Transverse colon (tissue), 4 donors: ENCODE measurements at regions not wholly inside any gene's neighbourhood (a gene's known extent, or its start where the extent isn't known, plus 50 kb on each side); places are given as distances from the start of the nearest gene placed in this dataset.

Experiments used
- DNase-seq: peaks from one replicate; pipeline ENCODE4 v3.0.0-alpha.2; 2019
- H3K27ac ChIP-seq, 4 donors: fragments of 200-600 bp; sonication (generic); 2 replicates each; pipeline ENCODE4 v1.5.1; 2016 to 2018; ENCODE audit warnings: inconsistent platforms in 4 of 4
- H3K27me3 ChIP-seq: fragments of 200-600 bp; sonication (generic); 2 replicates; pipeline ENCODE4 v1.5.1; 2017; ENCODE audit warnings: inconsistent platforms
- H3K36me3 ChIP-seq, 4 donors: fragments of 200-600 bp; sonication (generic); 2 replicates each; pipeline ENCODE4 v1.5.1; 2017 to 2019; ENCODE audit warnings: inconsistent platforms in 4 of 4
- H3K4me1 ChIP-seq, 4 donors: fragments of 200-600 bp; sonication (generic); 2 replicates each; pipeline ENCODE4 v1.5.1; 2017 to 2020; ENCODE audit warnings: inconsistent platforms in 4 of 4
- H3K4me3 ChIP-seq, 4 donors: fragments of 200-600 bp; sonication (generic); 1 replicate in 1 of 4; 2 replicates in 3 of 4; pipeline versions ENCODE4 v1.5.1 to v1.6.1; 2017 to 2019; ENCODE audit warnings: inconsistent platforms in 4 of 4
- H3K9me3 ChIP-seq, 2 donors: fragments of 200-600 bp; sonication (generic); 2 replicates each; pipeline ENCODE4 v1.5.1; 2017 to 2019; ENCODE audit warnings: inconsistent platforms in 2 of 2
- CTCF ChIP-seq, 5 experiments: fragments of 200-600 bp in 3 of 5; fragments of 450-650 bp in 2 of 5; sonication (generic) in 3 of 5; IDR thresholded peaks; 1 replicate in 2 of 5; 2 replicates in 3 of 5; pipeline ENCODE4 v1.5.1; 2016 to 2017; ENCODE audit warnings: antibody characterized with exemption in 5 of 5, inconsistent platforms in 3 of 5, mild to moderate bottlenecking in 2 of 5, moderate library complexity in 1 of 5
- EP300 ChIP-seq: sonication (generic); formaldehyde crosslinking; IDR thresholded peaks from one replicate; pipeline ENCODE4 v1.6.1; 2017; ENCODE audit warnings: antibody characterized with exemption, low read depth
- POLR2A ChIP-seq: fragments of 450-650 bp; IDR thresholded peaks from one replicate; pipeline ENCODE4 v1.6.1; 2016; ENCODE audit warnings: antibody characterized with exemption, mild to moderate bottlenecking, moderate library complexity
- POLR2AphosphoS5 ChIP-seq, 3 donors: sonication (generic); formaldehyde crosslinking; IDR thresholded peaks; one replicate each; pipeline ENCODE4 v1.6.1; 2016; ENCODE audit warnings: antibody characterized with exemption in 3 of 3
- WGBS, 2 donors: methylation state at CpG; one replicate each; pipeline ENCODE4 v1.1.5; 2018; ENCODE audit warnings: low coverage in 1 of 2; 5-methylcytosine and 5-hydroxymethylcytosine counted together
- in situ Hi-C, 4 donors: fragments of 200-750 bp; cut with MboI; loops; one replicate each; pipeline versions ENCODE4 v1.15.0 to v1.15.1; 2017; ENCODE audit warnings: low sequenced_read_pairs in 3 of 4, low pct_ligation_motif_present in 1 of 4, low pct_unique_long_range_greater_than_20kb in 1 of 4
- intact Hi-C: fragments of 100-400 bp; cut with DNase I; formaldehyde crosslinking; loops from one replicate; pipeline ENCODE4 v1.15.1; 2023; ENCODE audit warnings: low total_unique reads

- Histone ChIP-seq H3K4me1 (no peaks in the 10 kb centered on the region), H3K9me3 (no peaks in the 10 kb centered on the region), H3K4me3 (no peak overlapping the region), H3K36me3 (no peaks in the 10 kb centered on the region), H3K27ac (no peak overlapping the region), H3K27me3 (peaks cover 14% of the 10 kb centered on the region)
- no peak for DNase-seq
- in situ Hi-C loops (no loop called here), intact Hi-C loops (no loop called here)
- no peak for TF ChIP-seq CTCF (IDR thresholded peaks at IDR 0.05)
- no peak for TF ChIP-seq POLR2A
- TF ChIP-seq POLR2AphosphoS5 (IDR thresholded peaks at IDR 0.05) = no peak
- no peak for TF ChIP-seq EP300
- 59 to 66% methylated on average over 8 to 9 of the region's 9 CpGs for WGBS, 2 donors
These were observed 327.0 kb downstream of the FOXL1 start for GRCh38 chr16:86905302-86905701.

GRCh38 chr16:86906623-86907022, 328.3 kb downstream of the FOXL1 start:
- H3K36me3 ChIP-seq = no peaks in the 10 kb centered on the region
- TF ChIP-seq POLR2A (no peak), POLR2AphosphoS5 (IDR thresholded peaks at IDR 0.05) (no peak), CTCF (IDR thresholded peaks at IDR 0.05) (no peak), EP300 (no peak)
- H3K4me3 ChIP-seq = no peak overlapping the region
- no peaks in the 10 kb centered on the region for H3K9me3 ChIP-seq
- peaks cover 14% of the 10 kb centered on the region for H3K27me3 ChIP-seq
- no peak for DNase-seq
- intact Hi-C loops (no loop called here), in situ Hi-C loops (no loop called here)
- H3K27ac ChIP-seq = no peak overlapping the region
- WGBS, 2 donors = 37 to 74% methylated on average over 4 to 14 of the region's 14 CpGs
- H3K4me1 ChIP-seq = no peaks in the 10 kb centered on the region

- Histone ChIP-seq H3K36me3 (no peaks in the 10 kb centered on the region), H3K27ac (no peak overlapping the region), H3K9me3 (no peaks in the 10 kb centered on the region), H3K4me1 (no peaks in the 10 kb centered on the region), H3K4me3 (no peak overlapping the region), H3K27me3 (peaks cover 11% of the 10 kb centered on the region)
- no peak for DNase-seq
- intact Hi-C loops (no loop called here), in situ Hi-C loops (no loop called here)
- TF ChIP-seq CTCF (IDR thresholded peaks at IDR 0.05) = no peak
- TF ChIP-seq EP300 = no peak
- TF ChIP-seq POLR2AphosphoS5 (IDR thresholded peaks at IDR 0.05) = no peak
- TF ChIP-seq POLR2A = no peak
- 74 to 81% methylated on average over 3 to 19 of the region's 19 CpGs for WGBS, 2 donors
These were observed 331.2 kb downstream of the FOXL1 start for GRCh38 chr16:86909359-86910160.

GRCh38 chr16:86910161-86910769, 331.9 kb downstream of the FOXL1 start:
- no peaks in the 10 kb centered on the region for H3K4me1 ChIP-seq
- intact Hi-C loops = no loop called here
- WGBS, 2 donors = 73 to 78% methylated on average over 10 to 16 of the region's 16 CpGs
- DNase-seq = no peak
- in situ Hi-C loops = no loop called here
- H3K27me3 ChIP-seq = peaks cover 7% of the 10 kb centered on the region
- H3K27ac ChIP-seq = no peak overlapping the region
- no peak overlapping the region for H3K4me3 ChIP-seq
- TF ChIP-seq EP300 (no peak), POLR2A (no peak), POLR2AphosphoS5 (IDR thresholded peaks at IDR 0.05) (no peak), CTCF (IDR thresholded peaks at IDR 0.05) (no peak)
- no peaks in the 10 kb centered on the region for H3K9me3 ChIP-seq
- no peaks in the 10 kb centered on the region for H3K36me3 ChIP-seq
